ENCODE measurements at regions not wholly inside any gene's neighbourhood (a gene's known extent, or its start where the extent isn't known, plus 50 kb on each side); places are given as distances from the start of the nearest gene placed in this dataset.

DNA sequence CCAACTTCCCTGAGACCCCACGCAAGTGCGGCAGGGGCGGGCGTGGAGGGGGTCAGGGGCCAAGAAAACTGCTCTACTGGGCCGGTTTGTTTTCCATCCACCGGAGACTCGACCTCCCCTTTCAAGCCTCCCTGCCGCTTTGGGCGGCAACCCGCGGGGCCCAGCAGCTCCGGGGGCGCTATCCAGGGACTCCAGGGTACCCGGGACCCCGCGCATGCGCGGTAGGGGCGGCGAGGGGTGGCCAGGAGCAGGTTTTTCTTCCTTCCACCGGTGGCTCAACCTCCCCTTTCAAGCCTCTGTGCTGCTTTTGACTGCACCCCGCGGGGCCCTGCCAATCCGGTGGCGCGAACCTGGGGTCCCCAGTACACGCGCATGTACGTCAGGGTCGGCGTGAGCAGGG lies 323.5 kb downstream of the ALG10 start:
- TF ChIP-seq POLR2A (IDR thresholded peaks at IDR 0.05): no peak
- TF ChIP-seq, protein P1, sequence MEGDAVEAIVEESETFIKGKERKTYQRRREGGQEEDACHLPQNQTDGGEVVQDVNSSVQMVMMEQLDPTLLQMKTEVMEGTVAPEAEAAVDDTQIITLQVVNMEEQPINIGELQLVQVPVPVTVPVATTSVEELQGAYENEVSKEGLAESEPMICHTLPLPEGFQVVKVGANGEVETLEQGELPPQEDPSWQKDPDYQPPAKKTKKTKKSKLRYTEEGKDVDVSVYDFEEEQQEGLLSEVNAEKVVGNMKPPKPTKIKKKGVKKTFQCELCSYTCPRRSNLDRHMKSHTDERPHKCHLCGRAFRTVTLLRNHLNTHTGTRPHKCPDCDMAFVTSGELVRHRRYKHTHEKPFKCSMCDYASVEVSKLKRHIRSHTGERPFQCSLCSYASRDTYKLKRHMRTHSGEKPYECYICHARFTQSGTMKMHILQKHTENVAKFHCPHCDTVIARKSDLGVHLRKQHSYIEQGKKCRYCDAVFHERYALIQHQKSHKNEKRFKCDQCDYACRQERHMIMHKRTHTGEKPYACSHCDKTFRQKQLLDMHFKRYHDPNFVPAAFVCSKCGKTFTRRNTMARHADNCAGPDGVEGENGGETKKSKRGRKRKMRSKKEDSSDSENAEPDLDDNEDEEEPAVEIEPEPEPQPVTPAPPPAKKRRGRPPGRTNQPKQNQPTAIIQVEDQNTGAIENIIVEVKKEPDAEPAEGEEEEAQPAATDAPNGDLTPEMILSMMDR (IDR thresholded peaks at IDR 0.05): no peak
